Endothelial cell of umbilical vein (primary cell): ENCODE measurements at regions not wholly inside any gene's neighbourhood (a gene's known extent, or its start where the extent isn't known, plus 50 kb on each side); places are given as distances from the start of the nearest gene placed in this dataset.
"Not testable (repeated sequence)": the region's sequence is repeated elsewhere in the genome, so short reads cannot be mapped to it uniquely, and the experiment has no call there.

Experiments used
- BruUV-seq: library from RNA; stranded (reverse); fragments of 400-500 nt; replicated peaks from 2 replicates; lab custom pipeline; 2021; lab: Mats Ljungman, UMichigan
- CTCF ChIA-PET: fragments of 300-600, 350-600 bp; sonication (Branson Sonifier 250); formaldehyde crosslinking; loops from one replicate; lab custom pipeline; 2021; ENCODE audit warnings: antibody characterized with exemption, inconsistent platforms; lab: Charles Lee
- POLR2A ChIA-PET: fragments of 300-600, 350-600 bp; sonication (Branson Sonifier 250); formaldehyde crosslinking; loops from one replicate; lab custom pipeline; 2021; ENCODE audit warnings: antibody characterized with exemption, inconsistent platforms; lab: Charles Lee
- DNase-seq: peaks from one replicate; pipeline ENCODE4 v3.0.0-alpha.2; 2011; ENCODE audit warnings: low read depth, low spot score
- FAIRE-seq: peaks from 2 replicates; lab custom pipeline; 2011; peaks lifted over from hg19 to GRCh38; lab: Jason Lieb, UNC
- H2AFZ ChIP-seq: 2 replicates; pipeline ENCODE4 v1.6.0; 2012; ENCODE audit warnings: low read depth, low read length, control low read depth, inconsistent platforms
- H3K27ac ChIP-seq: 2 replicates; pipeline ENCODE4 v1.5.1; 2011; ENCODE audit warnings: low read depth, mild to moderate bottlenecking, control low read depth, low read length, moderate library complexity; ENCODE audit not compliant: insufficient read depth
- H3K27me3 ChIP-seq, 2 experiments: 2 replicates each; pipeline versions ENCODE4 v1.6.0 to v1.6.1; 2011; ENCODE audit warnings: low read length in 2 of 2, mixed read lengths in 1 of 2; ENCODE audit not compliant: control insufficient read depth in 2 of 2, insufficient read depth in 2 of 2
- H3K36me3 ChIP-seq, 2 experiments: 2 replicates in 1 of 2; 3 replicates in 1 of 2; pipeline ENCODE4 v1.5.1; 2011; ENCODE audit warnings: low read length in 2 of 2, mild to moderate bottlenecking in 1 of 2, moderate library complexity in 1 of 2; ENCODE audit not compliant: control insufficient read depth in 2 of 2, insufficient read depth in 2 of 2; ENCODE audit errors: extremely low read depth in 1 of 2
- H3K4me1 ChIP-seq: 3 replicates; pipeline ENCODE4 v1.5.1; 2011; ENCODE audit warnings: mild to moderate bottlenecking, low read length; ENCODE audit not compliant: control insufficient read depth, insufficient read depth; ENCODE audit errors: extremely low read depth
- H3K4me2 ChIP-seq: 2 replicates; pipeline ENCODE4 v1.6.1; 2011; ENCODE audit warnings: low read length, control low read depth, mixed read lengths; ENCODE audit not compliant: insufficient read depth
- H3K4me3 ChIP-seq, 3 experiments: fragments of 200-600 bp in 1 of 3; sonication (generic), shearing (Covaris generic) in 1 of 3; replicated peaks in 1 of 3; 2 replicates each; pipeline ENCODE4 v1.5.1; 2011 to 2016; ENCODE audit warnings: control low read depth in 3 of 3, low read length in 3 of 3, mild to moderate bottlenecking in 2 of 3, inconsistent platforms in 1 of 3, low read depth in 1 of 3, moderate library complexity in 1 of 3; ENCODE audit not compliant: insufficient read depth in 1 of 3
- H3K79me2 ChIP-seq: 2 replicates; pipeline ENCODE4 v1.6.0; 2012; ENCODE audit warnings: low read length, inconsistent platforms; ENCODE audit not compliant: control insufficient read depth, insufficient read depth
- H3K9ac ChIP-seq: replicated peaks from 2 replicates; pipeline ENCODE3; 2011; ENCODE audit warnings: low read length, control low read depth; ENCODE audit not compliant: insufficient read depth; ENCODE audit errors: extremely low read depth
- H3K9me1 ChIP-seq: replicated peaks from 3 replicates; pipeline ENCODE4 v1.6.0; 2011; ENCODE audit warnings: mild to moderate bottlenecking, low read length; ENCODE audit not compliant: control insufficient read depth, insufficient read depth; ENCODE audit errors: extremely low read depth
- H3K9me3 ChIP-seq: replicated peaks from 2 replicates; pipeline ENCODE4 v1.5.1; 2012; ENCODE audit warnings: low read length, inconsistent platforms; ENCODE audit not compliant: control insufficient read depth, insufficient read depth
- H4K20me1 ChIP-seq: replicated peaks from 2 replicates; pipeline ENCODE3; 2011; ENCODE audit warnings: mild to moderate bottlenecking, low read length; ENCODE audit not compliant: control insufficient read depth, insufficient read depth; ENCODE audit errors: extremely low read depth
- EZH2 ChIP-seq: IDR thresholded peaks from 2 replicates; pipeline ENCODE4 v1.6.1; 2012; ENCODE audit warnings: borderline replicate concordance, low read depth, mild to moderate bottlenecking, moderate library complexity, low read length, inconsistent platforms; ENCODE audit not compliant: severe bottlenecking
- FOS ChIP-seq: IDR thresholded peaks from 2 replicates; pipeline ENCODE4 v1.6.1; 2011; ENCODE audit warnings: mild to moderate bottlenecking, low read length, moderate library complexity, borderline replicate concordance; ENCODE audit not compliant: insufficient read depth
- GATA2 ChIP-seq: IDR thresholded peaks from 2 replicates; pipeline ENCODE4 v1.7.0; 2011; ENCODE audit warnings: low read depth, mild to moderate bottlenecking, moderate library complexity, mixed read lengths, low read length; ENCODE audit not compliant: insufficient read length, insufficient read depth
- JUN ChIP-seq: IDR thresholded peaks from 2 replicates; pipeline ENCODE4 v1.6.1; 2011; ENCODE audit warnings: borderline replicate concordance, low read depth; ENCODE audit not compliant: insufficient read length, insufficient read depth
- MAX ChIP-seq: IDR thresholded peaks from 2 replicates; pipeline ENCODE4 v1.6.1; 2011; ENCODE audit not compliant: insufficient read depth, insufficient read length
- MYC ChIP-seq: IDR thresholded peaks from one replicate; pipeline ENCODE4 v1.6.1; 2011; ENCODE audit warnings: mild to moderate bottlenecking, low read depth, low read length
- POLR2A ChIP-seq: IDR thresholded peaks from 2 replicates; pipeline ENCODE4 v1.6.1; 2012; ENCODE audit warnings: low read depth, mild to moderate bottlenecking, control low read depth, low read length
- POLR2AphosphoS5 ChIP-seq: IDR thresholded peaks from 2 replicates; pipeline ENCODE4 v1.6.1; 2012; ENCODE audit warnings: low read depth, mild to moderate bottlenecking, control low read depth, low read length, moderate library complexity; ENCODE audit not compliant: insufficient read depth
- dilution Hi-C: fragments of 300-500 bp; cut with MboI; formaldehyde crosslinking; loops from one replicate; pipeline ENCODE4 v1.15.0; 2019; ENCODE audit warnings: low sequenced_read_pairs; ENCODE audit not compliant: extremely low pct_ligation_motif_present
- intact Hi-C: fragments of 100-400 bp; cut with micrococcal nuclease; formaldehyde crosslinking; loops from one replicate; pipeline ENCODE4 v1.10.0; 2022
- TF ChIP-seq, protein P1 (sequence below), 2 donors: IDR thresholded peaks; 1 replicate in 1 of 2; 2 replicates in 1 of 2; pipeline ENCODE4 v1.5.1; 2011; ENCODE audit warnings: low read length in 2 of 2, mild to moderate bottlenecking in 2 of 2, moderate library complexity in 2 of 2, control low read depth in 1 of 2, inconsistent platforms in 1 of 2, low read depth in 1 of 2; ENCODE audit not compliant: insufficient read depth in 1 of 2; ENCODE audit errors: extremely low read depth in 1 of 2

DNA sequence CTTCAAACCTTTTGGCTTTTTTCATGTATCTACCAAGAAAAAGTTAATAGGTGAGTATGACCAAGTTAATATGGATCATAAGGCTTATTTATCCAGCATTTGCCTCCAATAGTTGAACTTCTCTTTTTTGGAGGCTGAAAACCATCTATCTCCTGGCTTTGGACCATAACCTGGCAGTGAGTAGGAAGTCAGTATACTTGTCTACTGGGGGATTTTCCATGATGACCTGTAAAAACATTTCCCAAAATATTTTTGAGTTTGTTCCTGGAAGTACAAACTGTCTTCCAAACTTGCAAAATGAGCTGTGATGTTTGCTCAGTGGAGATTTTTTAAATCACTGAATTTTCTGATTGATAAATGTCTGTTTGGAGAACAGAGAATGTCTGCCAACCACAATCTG, 349.9 kb downstream of the FAM47B start:
- H3K27ac ChIP-seq: no peak overlapping the region
- H3K36me3 ChIP-seq: no peaks in the 10 kb centered on the region
- no TSS peak for BruUV-seq
- FAIRE-seq: no peak
- ChIA-PET POLR2A (no interaction called here), CTCF (no interaction called here)
- intact Hi-C loops (no loop called here), dilution Hi-C loops (no loop called here)
- no peaks in the 10 kb centered on the region for H3K79me2 ChIP-seq
- no peaks in the 10 kb centered on the region for H3K9me1 ChIP-seq
- TF ChIP-seq JUN (no peak), MAX (no peak), FOS (no peak), POLR2AphosphoS5 (no peak), GATA2 (no peak), MYC (no peak), POLR2A (no peak), EZH2 (no peak)
- TF ChIP-seq, protein P1, sequence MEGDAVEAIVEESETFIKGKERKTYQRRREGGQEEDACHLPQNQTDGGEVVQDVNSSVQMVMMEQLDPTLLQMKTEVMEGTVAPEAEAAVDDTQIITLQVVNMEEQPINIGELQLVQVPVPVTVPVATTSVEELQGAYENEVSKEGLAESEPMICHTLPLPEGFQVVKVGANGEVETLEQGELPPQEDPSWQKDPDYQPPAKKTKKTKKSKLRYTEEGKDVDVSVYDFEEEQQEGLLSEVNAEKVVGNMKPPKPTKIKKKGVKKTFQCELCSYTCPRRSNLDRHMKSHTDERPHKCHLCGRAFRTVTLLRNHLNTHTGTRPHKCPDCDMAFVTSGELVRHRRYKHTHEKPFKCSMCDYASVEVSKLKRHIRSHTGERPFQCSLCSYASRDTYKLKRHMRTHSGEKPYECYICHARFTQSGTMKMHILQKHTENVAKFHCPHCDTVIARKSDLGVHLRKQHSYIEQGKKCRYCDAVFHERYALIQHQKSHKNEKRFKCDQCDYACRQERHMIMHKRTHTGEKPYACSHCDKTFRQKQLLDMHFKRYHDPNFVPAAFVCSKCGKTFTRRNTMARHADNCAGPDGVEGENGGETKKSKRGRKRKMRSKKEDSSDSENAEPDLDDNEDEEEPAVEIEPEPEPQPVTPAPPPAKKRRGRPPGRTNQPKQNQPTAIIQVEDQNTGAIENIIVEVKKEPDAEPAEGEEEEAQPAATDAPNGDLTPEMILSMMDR (IDR thresholded peaks at IDR 0.05; ENCODE audit: extremely low read depth in 1 of 2, insufficient read depth in 1 of 2, low read depth in 1 of 2, low read length in 2 of 2): no peak
- H3K27me3 ChIP-seq: no peaks in the 10 kb centered on the region
- no peak overlapping the region for H3K4me2 ChIP-seq
- DNase-seq: no peak
- H3K4me1 ChIP-seq: no peaks in the 10 kb centered on the region
- H4K20me1 ChIP-seq: no peaks in the 10 kb centered on the region
- no peak overlapping the region for H2AFZ ChIP-seq
- no peak overlapping the region for H3K4me3 ChIP-seq
- H3K9me3 ChIP-seq: no peaks in the 10 kb centered on the region
- no peak overlapping the region for H3K9ac ChIP-seq

DNA sequence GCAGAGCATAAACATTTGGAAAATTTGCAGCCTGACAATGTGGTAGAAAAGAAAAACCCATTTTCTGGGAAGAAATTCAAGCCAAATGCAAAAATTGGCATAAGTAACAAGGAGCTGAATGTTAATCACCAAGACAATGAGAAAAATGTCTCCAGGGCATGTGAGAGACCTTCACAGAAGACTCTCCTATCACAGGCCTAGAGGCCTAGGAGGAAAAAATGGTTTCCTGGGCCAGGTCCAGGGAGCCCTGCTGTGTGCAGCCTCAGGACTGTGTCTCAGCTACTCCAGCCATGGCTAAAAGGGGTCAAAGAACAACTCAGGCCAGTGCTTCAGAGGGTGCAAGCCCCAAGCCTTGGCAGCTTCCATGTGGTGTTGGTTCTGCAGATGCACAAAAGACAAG, 362.4 kb downstream of the FAM47B start:
- H3K9me1 ChIP-seq, H3K27me3 ChIP-seq, H3K27ac ChIP-seq, H3K4me1 ChIP-seq, POLR2A ChIA-PET, H2AFZ ChIP-seq, DNase-seq, H3K36me3 ChIP-seq, BruUV-seq, H4K20me1 ChIP-seq, H3K9me3 ChIP-seq, H3K79me2 ChIP-seq, H3K9ac ChIP-seq, CTCF ChIA-PET, FAIRE-seq, dilution Hi-C loops, H3K4me2 ChIP-seq, intact Hi-C loops, H3K4me3 ChIP-seq: not testable (repeated sequence)
